ENCODE measurements at regions not wholly inside any gene's neighbourhood (a gene's known extent, or its start where the extent isn't known, plus 50 kb on each side); places are given as distances from the start of the nearest gene placed in this dataset.

GRCh38 chr7:25600262-25600920 is 372.1 kb upstream of the NPVF start:
- TF ChIP-seq CTCF (IDR thresholded peaks at IDR 0.05) (no peak), POLR2A (IDR thresholded peaks at IDR 0.05) (no peak)

Measured in testis (tissue), 2 donors.